Right atrium auricular region (tissue), 2 donors: ENCODE measurements at regions not wholly inside any gene's neighbourhood (a gene's known extent, or its start where the extent isn't known, plus 50 kb on each side); places are given as distances from the start of the nearest gene placed in this dataset.

ENCODE experiments used
- DNase-seq: peaks from one replicate; pipeline ENCODE4 v3.0.0-alpha.2; 2019; ENCODE audit warnings: low spot score
- H3K27ac ChIP-seq, 2 donors: fragments of 200-600 bp; sonication (generic); 1 replicate in 1 of 2; 2 replicates in 1 of 2; pipeline ENCODE4 v1.5.1; 2016 to 2019
- H3K27me3 ChIP-seq, 2 donors: fragments of 200-600 bp; sonication (generic); one replicate each; pipeline versions ENCODE4 v1.5.1 to v1.6.0; 2017 to 2019
- H3K36me3 ChIP-seq: fragments of 200-600 bp; sonication (generic); one replicate; pipeline ENCODE4 v1.5.1; 2016
- H3K4me1 ChIP-seq, 2 donors: fragments of 200-600 bp; sonication (generic); one replicate each; pipeline versions ENCODE4 v1.5.1 to v1.6.0; 2017 to 2019
- H3K4me3 ChIP-seq, 2 donors: fragments of 200-600 bp; sonication (generic); 1 replicate in 1 of 2; 2 replicates in 1 of 2; pipeline ENCODE4 v1.5.1; 2017 to 2019; ENCODE audit warnings: mild to moderate bottlenecking in 1 of 2, moderate library complexity in 1 of 2
- H3K9me3 ChIP-seq, 2 donors: fragments of 200-600 bp; sonication (generic); one replicate each; pipeline ENCODE4 v1.5.1; 2019
- CTCF ChIP-seq, 2 donors: fragments of 200-600 bp; sonication (generic); IDR thresholded peaks; one replicate each; pipeline ENCODE4 v1.5.1; 2019; ENCODE audit warnings: antibody characterized with exemption in 2 of 2

GRCh38 chr13:30093236-30093635 is 214.1 kb downstream of the KATNAL1 start:
- Histone ChIP-seq H3K4me3 (no peak overlapping the region), H3K27me3 (no peaks in the 10 kb centered on the region), H3K27ac (no peak overlapping the region), H3K9me3 (no peaks in the 10 kb centered on the region), H3K36me3 (no peaks in the 10 kb centered on the region), H3K4me1 (no peaks in the 10 kb centered on the region)
- TF ChIP-seq CTCF (IDR thresholded peaks at IDR 0.05): no peak
- DNase-seq: no peak

GRCh38 chr13:30091691-30092090 is 215.7 kb downstream of the KATNAL1 start:
- no peak for TF ChIP-seq CTCF (IDR thresholded peaks at IDR 0.05)
- Histone ChIP-seq H3K9me3 (no peaks in the 10 kb centered on the region), H3K27me3 (no peaks in the 10 kb centered on the region), H3K4me3 (no peak overlapping the region), H3K36me3 (no peaks in the 10 kb centered on the region), H3K4me1 (no peaks in the 10 kb centered on the region), H3K27ac (no peak overlapping the region)
- no peak for DNase-seq

DNA sequence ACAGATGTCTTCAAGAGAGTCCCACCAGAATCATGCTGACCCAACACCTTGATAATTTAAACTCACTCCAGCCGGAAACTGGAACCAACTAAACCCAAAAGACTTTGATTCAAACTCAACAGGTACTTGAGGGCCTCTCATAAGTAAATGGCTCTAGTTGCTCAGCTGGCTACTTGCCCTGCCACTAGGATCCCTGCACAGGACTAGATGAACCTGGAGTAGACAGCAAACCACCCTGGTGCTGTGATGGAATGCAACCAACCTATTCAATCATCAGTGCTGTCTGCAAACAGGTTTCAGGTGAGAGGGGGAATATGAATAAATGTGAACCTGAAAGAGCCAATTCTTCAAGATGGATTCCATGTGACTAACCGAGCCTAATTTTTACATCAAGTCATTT is 216.3 kb downstream of the KATNAL1 start:
- no peaks in the 10 kb centered on the region for H3K4me1 ChIP-seq
- DNase-seq: no peak
- H3K36me3 ChIP-seq: no peaks in the 10 kb centered on the region
- no peak overlapping the region for H3K4me3 ChIP-seq
- no peaks in the 10 kb centered on the region for H3K9me3 ChIP-seq
- H3K27ac ChIP-seq: no peak overlapping the region
- H3K27me3 ChIP-seq: no peaks in the 10 kb centered on the region
- no peak for TF ChIP-seq CTCF (IDR thresholded peaks at IDR 0.05)

DNA sequence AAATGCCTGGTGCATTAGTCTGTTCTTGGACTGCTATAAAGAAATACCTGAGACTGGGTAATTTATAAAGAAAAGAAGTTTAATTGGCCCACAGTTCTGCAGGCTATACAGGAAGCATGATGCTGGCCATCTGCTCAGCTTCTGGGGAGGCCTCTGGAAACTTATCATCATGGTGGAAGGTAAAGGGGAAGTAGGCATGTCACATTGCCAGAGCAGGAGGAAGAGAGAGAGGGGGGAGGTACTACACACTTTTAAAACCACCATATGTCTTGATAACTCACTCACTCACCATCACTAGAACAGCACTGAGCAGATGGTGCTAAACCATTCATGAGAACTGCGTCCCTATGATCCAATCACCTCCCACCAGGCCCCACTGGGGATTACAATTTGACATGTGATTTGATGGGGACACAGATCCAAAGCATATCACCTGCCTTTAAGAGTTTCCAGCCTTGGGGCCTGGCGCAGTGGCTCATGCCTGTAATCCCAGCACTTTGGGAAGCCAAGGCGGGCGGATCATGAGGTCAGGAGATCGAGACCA is 219.0 kb downstream of the KATNAL1 start:
- Histone ChIP-seq H3K4me1 (no peaks in the 10 kb centered on the region), H3K27ac (no peak overlapping the region), H3K4me3 (no peak overlapping the region), H3K27me3 (no peaks in the 10 kb centered on the region), H3K9me3 (no peaks in the 10 kb centered on the region), H3K36me3 (no peaks in the 10 kb centered on the region)
- TF ChIP-seq CTCF (IDR thresholded peaks at IDR 0.05): no peak
- no peak for DNase-seq

DNA sequence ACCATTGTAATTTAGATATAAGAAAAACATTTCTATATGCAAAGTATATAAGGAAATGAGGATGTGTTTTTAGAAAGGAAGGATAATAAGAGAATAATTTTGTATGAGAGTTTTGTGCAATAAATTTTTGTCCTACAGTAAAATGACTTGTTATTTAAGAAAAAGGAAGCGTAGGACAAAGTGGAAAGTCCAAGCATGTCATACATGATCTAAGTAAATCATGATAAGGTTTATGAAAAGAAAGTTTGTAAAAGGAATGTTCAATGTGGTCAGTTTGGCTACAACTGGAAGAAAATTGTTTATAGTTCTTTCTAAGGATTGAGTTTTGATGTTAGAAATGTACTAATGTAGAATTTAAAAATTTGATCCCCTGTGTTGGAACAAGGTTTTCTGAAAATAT is 222.3 kb downstream of the KATNAL1 start:
- DNase-seq: no peak
- H3K36me3 ChIP-seq: no peaks in the 10 kb centered on the region
- H3K4me1 ChIP-seq: no peaks in the 10 kb centered on the region
- no peak overlapping the region for H3K4me3 ChIP-seq
- no peaks in the 10 kb centered on the region for H3K9me3 ChIP-seq
- no peak overlapping the region for H3K27ac ChIP-seq
- H3K27me3 ChIP-seq: no peaks in the 10 kb centered on the region
- no peak for TF ChIP-seq CTCF (IDR thresholded peaks at IDR 0.05)

- no peak for TF ChIP-seq CTCF (IDR thresholded peaks at IDR 0.05)
- no peak overlapping the region for H3K27ac ChIP-seq
- H3K36me3 ChIP-seq: no peaks in the 10 kb centered on the region
- no peak for DNase-seq
- H3K27me3 ChIP-seq: no peaks in the 10 kb centered on the region
- H3K4me3 ChIP-seq: no peak overlapping the region
- no peaks in the 10 kb centered on the region for H3K4me1 ChIP-seq
- no peaks in the 10 kb centered on the region for H3K9me3 ChIP-seq
These were observed 225.0 kb downstream of the KATNAL1 start for GRCh38 chr13:30082391-30082790.
